PC-9 (cell line): ENCODE measurements at regions not wholly inside any gene's neighbourhood (a gene's known extent, or its start where the extent isn't known, plus 50 kb on each side); places are given as distances from the start of the nearest gene placed in this dataset.

Experiments used
- EZH2 ChIP-seq: fragments of 200-600 bp; sonication (generic); IDR thresholded peaks from 2 replicates; pipeline ENCODE4 v1.8.0; 2017; ENCODE audit warnings: antibody characterized with exemption, low read depth
- TF ChIP-seq, protein P1 (sequence below): fragments of 200-600 bp; sonication (generic); conservative IDR thresholded peaks from 2 replicates; pipeline ENCODE4 v1.6.1; 2017; ENCODE audit warnings: mixed run types, antibody characterized with exemption, mild to moderate bottlenecking, moderate library complexity

DNA sequence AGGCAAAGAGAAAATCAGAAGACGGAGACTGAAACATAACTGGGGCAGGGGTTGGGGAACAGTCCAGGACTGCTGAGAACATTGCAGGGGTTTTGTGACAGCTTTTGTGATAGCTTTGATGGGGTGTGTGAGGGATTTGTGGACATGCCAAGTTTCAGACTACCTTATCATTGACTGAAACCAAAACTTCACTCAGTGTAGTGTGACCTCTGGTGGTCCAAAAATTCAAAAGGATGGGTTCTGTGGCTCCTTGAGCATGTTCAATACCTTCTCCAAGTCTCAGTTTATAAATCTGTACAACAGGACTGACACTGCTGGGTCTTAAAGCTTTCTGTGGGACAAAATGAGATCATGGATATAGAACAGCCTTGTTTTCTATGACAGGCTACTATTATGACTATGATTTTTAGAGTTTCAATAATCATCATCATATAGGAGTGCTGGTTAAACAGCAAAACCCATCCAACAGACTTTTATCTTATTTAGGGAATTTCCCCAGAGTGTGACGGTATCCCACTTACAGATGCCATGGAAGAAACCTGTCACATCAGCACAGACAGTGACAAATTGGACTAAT is 259.2 kb upstream of the SLC14A2 start:
- TF ChIP-seq, protein P1, sequence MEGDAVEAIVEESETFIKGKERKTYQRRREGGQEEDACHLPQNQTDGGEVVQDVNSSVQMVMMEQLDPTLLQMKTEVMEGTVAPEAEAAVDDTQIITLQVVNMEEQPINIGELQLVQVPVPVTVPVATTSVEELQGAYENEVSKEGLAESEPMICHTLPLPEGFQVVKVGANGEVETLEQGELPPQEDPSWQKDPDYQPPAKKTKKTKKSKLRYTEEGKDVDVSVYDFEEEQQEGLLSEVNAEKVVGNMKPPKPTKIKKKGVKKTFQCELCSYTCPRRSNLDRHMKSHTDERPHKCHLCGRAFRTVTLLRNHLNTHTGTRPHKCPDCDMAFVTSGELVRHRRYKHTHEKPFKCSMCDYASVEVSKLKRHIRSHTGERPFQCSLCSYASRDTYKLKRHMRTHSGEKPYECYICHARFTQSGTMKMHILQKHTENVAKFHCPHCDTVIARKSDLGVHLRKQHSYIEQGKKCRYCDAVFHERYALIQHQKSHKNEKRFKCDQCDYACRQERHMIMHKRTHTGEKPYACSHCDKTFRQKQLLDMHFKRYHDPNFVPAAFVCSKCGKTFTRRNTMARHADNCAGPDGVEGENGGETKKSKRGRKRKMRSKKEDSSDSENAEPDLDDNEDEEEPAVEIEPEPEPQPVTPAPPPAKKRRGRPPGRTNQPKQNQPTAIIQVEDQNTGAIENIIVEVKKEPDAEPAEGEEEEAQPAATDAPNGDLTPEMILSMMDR: no peak
- TF ChIP-seq EZH2: no peak
